ENCODE measurements at regions not wholly inside any gene's neighbourhood (a gene's known extent, or its start where the extent isn't known, plus 50 kb on each side); places are given as distances from the start of the nearest gene placed in this dataset.

DNA sequence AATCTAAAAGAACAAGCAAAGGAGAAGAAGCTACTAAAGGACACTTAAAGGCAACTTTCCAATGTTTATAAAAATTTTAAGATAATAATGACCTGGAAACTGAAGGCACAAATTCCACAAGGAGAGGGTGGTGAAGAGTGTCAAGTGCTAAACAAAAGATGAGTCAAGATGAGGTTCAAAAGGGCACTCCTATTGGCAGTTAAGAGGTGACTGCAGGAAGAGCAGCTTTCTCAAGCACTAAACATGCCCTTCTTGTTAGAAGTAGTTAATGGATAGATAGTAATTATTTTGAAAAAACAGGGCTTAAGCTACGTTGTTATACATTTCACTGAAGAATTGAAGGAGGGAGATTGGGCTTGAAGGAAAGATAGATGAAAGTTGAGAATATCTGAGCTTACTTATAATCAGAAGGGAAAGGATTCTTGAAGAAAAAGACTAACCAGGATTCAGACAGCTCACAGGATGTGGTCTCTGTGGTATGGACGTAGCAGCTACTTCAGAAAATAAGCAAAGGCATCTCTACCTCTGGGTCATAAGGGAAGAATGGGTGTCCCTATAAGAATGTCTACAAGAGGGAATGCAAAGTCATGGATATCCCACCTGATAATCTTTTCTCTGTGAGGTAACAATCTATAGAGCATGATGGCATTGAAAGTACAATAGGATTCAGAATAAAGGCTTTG is 454.7 kb upstream of the SLC39A10 start:
- no peak for TF ChIP-seq EZH2phosphoT487 (IDR thresholded peaks at IDR 0.05; ENCODE audit: borderline replicate concordance)
- TF ChIP-seq, protein P1, sequence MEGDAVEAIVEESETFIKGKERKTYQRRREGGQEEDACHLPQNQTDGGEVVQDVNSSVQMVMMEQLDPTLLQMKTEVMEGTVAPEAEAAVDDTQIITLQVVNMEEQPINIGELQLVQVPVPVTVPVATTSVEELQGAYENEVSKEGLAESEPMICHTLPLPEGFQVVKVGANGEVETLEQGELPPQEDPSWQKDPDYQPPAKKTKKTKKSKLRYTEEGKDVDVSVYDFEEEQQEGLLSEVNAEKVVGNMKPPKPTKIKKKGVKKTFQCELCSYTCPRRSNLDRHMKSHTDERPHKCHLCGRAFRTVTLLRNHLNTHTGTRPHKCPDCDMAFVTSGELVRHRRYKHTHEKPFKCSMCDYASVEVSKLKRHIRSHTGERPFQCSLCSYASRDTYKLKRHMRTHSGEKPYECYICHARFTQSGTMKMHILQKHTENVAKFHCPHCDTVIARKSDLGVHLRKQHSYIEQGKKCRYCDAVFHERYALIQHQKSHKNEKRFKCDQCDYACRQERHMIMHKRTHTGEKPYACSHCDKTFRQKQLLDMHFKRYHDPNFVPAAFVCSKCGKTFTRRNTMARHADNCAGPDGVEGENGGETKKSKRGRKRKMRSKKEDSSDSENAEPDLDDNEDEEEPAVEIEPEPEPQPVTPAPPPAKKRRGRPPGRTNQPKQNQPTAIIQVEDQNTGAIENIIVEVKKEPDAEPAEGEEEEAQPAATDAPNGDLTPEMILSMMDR (IDR thresholded peaks at IDR 0.05 in 2 of 3, conservative IDR thresholded peaks at IDR 0.05 in 1 of 3; ENCODE audit: borderline replicate concordance in 1 of 3, insufficient read depth in 1 of 3, low read depth in 2 of 3, low read length in 2 of 3), result no peak
- no peak for TF ChIP-seq POLR2AphosphoS5 (IDR thresholded peaks at IDR 0.05; ENCODE audit: low read depth, low read length)
- TF ChIP-seq EZH2 (IDR thresholded peaks at IDR 0.05), result no peak
- TF ChIP-seq POLR2A (IDR thresholded peaks at IDR 0.05; ENCODE audit: borderline replicate concordance, extremely low read depth, insufficient read depth, insufficient read length), result no peak
- TF ChIP-seq, protein P2, sequence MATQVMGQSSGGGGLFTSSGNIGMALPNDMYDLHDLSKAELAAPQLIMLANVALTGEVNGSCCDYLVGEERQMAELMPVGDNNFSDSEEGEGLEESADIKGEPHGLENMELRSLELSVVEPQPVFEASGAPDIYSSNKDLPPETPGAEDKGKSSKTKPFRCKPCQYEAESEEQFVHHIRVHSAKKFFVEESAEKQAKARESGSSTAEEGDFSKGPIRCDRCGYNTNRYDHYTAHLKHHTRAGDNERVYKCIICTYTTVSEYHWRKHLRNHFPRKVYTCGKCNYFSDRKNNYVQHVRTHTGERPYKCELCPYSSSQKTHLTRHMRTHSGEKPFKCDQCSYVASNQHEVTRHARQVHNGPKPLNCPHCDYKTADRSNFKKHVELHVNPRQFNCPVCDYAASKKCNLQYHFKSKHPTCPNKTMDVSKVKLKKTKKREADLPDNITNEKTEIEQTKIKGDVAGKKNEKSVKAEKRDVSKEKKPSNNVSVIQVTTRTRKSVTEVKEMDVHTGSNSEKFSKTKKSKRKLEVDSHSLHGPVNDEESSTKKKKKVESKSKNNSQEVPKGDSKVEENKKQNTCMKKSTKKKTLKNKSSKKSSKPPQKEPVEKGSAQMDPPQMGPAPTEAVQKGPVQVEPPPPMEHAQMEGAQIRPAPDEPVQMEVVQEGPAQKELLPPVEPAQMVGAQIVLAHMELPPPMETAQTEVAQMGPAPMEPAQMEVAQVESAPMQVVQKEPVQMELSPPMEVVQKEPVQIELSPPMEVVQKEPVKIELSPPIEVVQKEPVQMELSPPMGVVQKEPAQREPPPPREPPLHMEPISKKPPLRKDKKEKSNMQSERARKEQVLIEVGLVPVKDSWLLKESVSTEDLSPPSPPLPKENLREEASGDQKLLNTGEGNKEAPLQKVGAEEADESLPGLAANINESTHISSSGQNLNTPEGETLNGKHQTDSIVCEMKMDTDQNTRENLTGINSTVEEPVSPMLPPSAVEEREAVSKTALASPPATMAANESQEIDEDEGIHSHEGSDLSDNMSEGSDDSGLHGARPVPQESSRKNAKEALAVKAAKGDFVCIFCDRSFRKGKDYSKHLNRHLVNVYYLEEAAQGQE (IDR thresholded peaks at IDR 0.05; ENCODE audit: low read depth), result no peak
- TF ChIP-seq FOSL1 (IDR thresholded peaks at IDR 0.05; ENCODE audit: low read depth), result no peak
- no peak for TF ChIP-seq ZFX (IDR thresholded peaks at IDR 0.05)
- TF ChIP-seq SIN3A (IDR thresholded peaks at IDR 0.05; ENCODE audit: low read depth), result no peak
- TF ChIP-seq EGR1 (IDR thresholded peaks at IDR 0.05; ENCODE audit: low read depth), result no peak
- TF ChIP-seq CEBPB (IDR thresholded peaks at IDR 0.05; ENCODE audit: low read depth), result no peak
- TF ChIP-seq CBX3 (IDR thresholded peaks at IDR 0.05; ENCODE audit: low read depth), result no peak
- TF ChIP-seq JUND (IDR thresholded peaks at IDR 0.05), result no peak

All from HCT116 (cell line).